ENCODE measurements at regions not wholly inside any gene's neighbourhood (a gene's known extent, or its start where the extent isn't known, plus 50 kb on each side); places are given as distances from the start of the nearest gene placed in this dataset.

DNA sequence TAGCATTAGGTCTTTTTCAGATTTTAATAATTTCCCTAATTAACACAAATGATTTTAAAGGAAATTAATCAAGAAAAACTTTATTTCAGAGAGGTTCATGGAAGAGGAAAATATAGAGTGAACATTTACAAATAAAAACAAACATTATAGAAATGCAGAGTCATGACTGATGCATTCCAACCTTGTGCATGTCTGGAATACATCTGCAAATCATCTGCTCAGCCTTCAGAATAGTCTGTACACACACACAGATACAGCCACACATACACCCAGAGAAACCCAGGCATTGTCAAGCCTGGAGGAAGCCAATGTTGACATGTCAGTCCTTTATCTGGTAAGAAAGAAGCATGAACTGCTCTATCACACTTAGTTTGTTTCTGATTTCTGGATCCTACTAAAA lies 61.3 kb upstream of the NFKB1 start:
- intact Hi-C loops (cut with DNase I): loop anchor here (10.0 kb wide), 1 partner anchor 565 kb away; no protein-coding TSS in a partner anchor
- DNase-seq: no peak
- no peaks in the 10 kb centered on the region for H3K36me3 ChIP-seq
- H3K9me3 ChIP-seq: no peaks in the 10 kb centered on the region
- TF ChIP-seq, protein P1, sequence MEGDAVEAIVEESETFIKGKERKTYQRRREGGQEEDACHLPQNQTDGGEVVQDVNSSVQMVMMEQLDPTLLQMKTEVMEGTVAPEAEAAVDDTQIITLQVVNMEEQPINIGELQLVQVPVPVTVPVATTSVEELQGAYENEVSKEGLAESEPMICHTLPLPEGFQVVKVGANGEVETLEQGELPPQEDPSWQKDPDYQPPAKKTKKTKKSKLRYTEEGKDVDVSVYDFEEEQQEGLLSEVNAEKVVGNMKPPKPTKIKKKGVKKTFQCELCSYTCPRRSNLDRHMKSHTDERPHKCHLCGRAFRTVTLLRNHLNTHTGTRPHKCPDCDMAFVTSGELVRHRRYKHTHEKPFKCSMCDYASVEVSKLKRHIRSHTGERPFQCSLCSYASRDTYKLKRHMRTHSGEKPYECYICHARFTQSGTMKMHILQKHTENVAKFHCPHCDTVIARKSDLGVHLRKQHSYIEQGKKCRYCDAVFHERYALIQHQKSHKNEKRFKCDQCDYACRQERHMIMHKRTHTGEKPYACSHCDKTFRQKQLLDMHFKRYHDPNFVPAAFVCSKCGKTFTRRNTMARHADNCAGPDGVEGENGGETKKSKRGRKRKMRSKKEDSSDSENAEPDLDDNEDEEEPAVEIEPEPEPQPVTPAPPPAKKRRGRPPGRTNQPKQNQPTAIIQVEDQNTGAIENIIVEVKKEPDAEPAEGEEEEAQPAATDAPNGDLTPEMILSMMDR (IDR thresholded peaks at IDR 0.05): no peak
- TF ChIP-seq POLR2A (IDR thresholded peaks at IDR 0.05): no peak
- H3K27me3 ChIP-seq: no peaks in the 10 kb centered on the region
- no peak overlapping the region for H3K4me3 ChIP-seq (replicated peaks in 1 of 3)
- peaks cover 4 to 9% of the 10 kb centered on the region in 2 donors for H3K4me1 ChIP-seq
- no peak overlapping the region for H3K27ac ChIP-seq

DNA sequence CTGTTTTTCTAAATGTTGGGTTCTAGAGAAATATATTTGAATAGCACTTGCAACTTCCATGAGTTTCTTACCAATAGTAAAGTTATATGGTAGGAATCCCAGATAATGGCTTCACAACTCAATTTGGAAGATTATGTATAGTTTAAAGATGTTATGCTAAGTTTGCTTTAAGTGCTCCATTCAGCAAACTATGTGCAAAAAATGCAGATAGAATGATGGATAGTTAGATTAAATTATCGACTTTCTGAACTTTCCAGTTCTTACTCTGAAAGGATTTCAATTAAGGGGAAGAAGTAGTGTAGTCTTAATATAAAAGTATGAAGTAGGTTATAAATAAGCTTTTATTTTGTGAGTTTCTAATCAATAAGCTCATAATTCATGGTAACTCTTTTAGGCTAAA lies 60.7 kb upstream of the NFKB1 start:
- peaks cover 4 to 9% of the 10 kb centered on the region in 2 donors for H3K4me1 ChIP-seq
- H3K27me3 ChIP-seq: no peaks in the 10 kb centered on the region
- DNase-seq: no peak
- no peaks in the 10 kb centered on the region for H3K36me3 ChIP-seq
- no peak overlapping the region for H3K27ac ChIP-seq
- 96 to 97% methylated on average over 1 of the region's 1 CpG for WGBS, 2 donors
- intact Hi-C loops (cut with DNase I): loop anchor here (10.0 kb wide), 1 partner anchor 564 kb away; no protein-coding TSS in a partner anchor
- no peak overlapping the region for H3K4me3 ChIP-seq (replicated peaks in 1 of 3)
- H3K9me3 ChIP-seq: no peaks in the 10 kb centered on the region
- TF ChIP-seq, protein P1 (IDR thresholded peaks at IDR 0.05): no peak
- TF ChIP-seq POLR2A (IDR thresholded peaks at IDR 0.05): no peak

DNA sequence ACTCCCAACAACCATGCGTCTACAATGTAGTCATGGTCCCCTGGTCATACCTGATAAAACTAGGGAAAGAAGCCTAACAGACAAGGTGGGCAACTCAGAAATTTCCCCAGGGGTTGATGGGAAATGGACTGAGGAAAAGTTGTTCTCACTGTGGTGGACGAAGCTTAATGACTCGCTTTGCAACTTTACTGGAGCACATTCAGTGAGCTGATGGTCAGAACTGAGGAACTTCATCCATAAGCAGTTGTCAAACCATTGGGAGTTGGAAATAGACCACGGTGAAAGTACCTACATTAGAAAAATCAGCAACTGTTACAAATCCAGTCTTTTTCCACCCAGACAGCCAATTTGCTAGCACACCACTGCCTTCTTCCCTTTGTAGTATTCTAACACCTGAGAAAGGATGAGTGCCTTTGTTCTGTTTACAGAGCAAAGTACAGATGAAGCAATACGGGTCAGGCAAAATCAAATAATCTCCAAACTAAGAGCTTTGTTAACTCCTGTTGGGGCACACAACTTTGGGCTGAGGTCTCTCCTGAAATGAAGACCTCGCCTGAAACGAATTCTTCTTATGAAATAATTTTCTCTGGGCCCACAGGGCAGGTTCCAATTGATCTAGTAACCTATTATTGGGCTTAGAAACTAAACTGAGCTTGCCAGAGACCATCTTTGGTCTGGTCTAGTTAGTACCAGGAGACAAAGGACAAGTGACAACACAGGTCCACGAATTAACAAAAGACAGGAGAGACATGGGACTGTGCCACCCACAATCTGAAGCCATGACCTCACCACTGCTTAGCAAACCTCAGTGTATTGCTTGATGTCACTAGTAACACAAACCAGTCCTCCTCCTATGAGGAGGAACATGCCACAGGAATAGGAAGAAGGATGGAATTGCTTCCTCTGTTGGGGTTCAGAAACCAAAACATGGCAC lies 58.9 kb upstream of the NFKB1 start:
- Histone ChIP-seq H3K4me1 (peaks cover 4 to 9% of the 10 kb centered on the region in 2 donors), H3K27me3 (no peaks in the 10 kb centered on the region), H3K9me3 (no peaks in the 10 kb centered on the region), H3K27ac (no peak overlapping the region), H3K36me3 (no peaks in the 10 kb centered on the region), H3K4me3 (replicated peaks in 1 of 3) (no peak overlapping the region)
- intact Hi-C loops (cut with DNase I): loop anchor here (10.0 kb wide), 1 partner anchor 563 kb away; no protein-coding TSS in a partner anchor
- WGBS, 2 donors: 82 to 83% methylated on average over 8 of the region's 8 CpGs
- no peak for DNase-seq
- TF ChIP-seq POLR2A (IDR thresholded peaks at IDR 0.05): no peak
- TF ChIP-seq, protein P1 (IDR thresholded peaks at IDR 0.05): no peak

DNA sequence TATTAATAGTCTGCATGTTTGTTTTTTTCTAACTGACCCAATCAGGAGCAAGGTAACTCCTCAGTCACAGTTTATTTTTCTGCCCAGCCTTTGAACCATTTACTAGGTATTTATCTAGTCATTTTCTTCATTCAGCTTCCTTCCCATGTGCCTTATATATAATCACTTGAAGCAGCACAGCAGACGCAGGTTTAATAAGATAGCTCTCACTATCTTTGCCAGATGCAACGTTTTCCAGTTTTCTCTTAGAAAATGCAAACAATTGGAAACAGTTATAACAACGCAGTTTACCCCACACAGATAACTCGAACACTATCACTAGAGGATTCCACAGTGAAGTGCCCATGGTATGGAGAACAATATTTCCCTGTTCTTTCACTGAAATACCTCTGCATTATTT lies 56.4 kb upstream of the NFKB1 start:
- 78 to 79% methylated on average over 4 of the region's 4 CpGs for WGBS, 2 donors
- Histone ChIP-seq H3K27ac (no peak overlapping the region), H3K36me3 (no peaks in the 10 kb centered on the region), H3K9me3 (no peaks in the 10 kb centered on the region), H3K4me1 (no peaks in the 10 kb centered on the region), H3K27me3 (no peaks in the 10 kb centered on the region), H3K4me3 (replicated peaks in 1 of 3) (no peak overlapping the region)
- intact Hi-C loops (cut with DNase I): loop anchor here (10.0 kb wide), 1 partner anchor 560 kb away; no protein-coding TSS in a partner anchor
- DNase-seq: no peak
- TF ChIP-seq, protein P1 (IDR thresholded peaks at IDR 0.05): no peak
- no peak for TF ChIP-seq POLR2A (IDR thresholded peaks at IDR 0.05)

DNA sequence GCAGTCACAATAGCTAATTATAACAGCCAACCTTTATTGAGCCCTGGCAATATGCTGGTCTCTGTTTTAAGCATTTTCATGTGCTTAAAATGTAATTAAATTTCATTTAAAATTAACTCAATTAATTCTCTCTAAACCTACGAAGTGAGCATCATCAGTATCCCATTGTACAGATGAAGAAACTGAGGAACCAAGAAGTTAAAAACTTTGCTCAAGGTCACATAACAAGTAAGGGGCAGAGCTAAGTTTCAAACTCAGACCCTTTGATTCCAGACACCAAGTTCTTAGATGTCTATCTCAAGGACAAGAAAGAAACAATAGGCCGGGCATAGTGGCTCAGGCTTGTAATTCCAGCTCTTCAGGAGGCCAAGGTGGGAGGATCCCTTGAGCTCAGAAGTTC lies 55.9 kb upstream of the NFKB1 start:
- 95 to 96% methylated on average over 2 of the region's 2 CpGs for WGBS, 2 donors
- Histone ChIP-seq H3K9me3 (no peaks in the 10 kb centered on the region), H3K4me3 (replicated peaks in 1 of 3) (no peak overlapping the region), H3K27me3 (no peaks in the 10 kb centered on the region), H3K36me3 (no peaks in the 10 kb centered on the region), H3K4me1 (no peaks in the 10 kb centered on the region), H3K27ac (no peak overlapping the region)
- no peak for DNase-seq
- TF ChIP-seq POLR2A (IDR thresholded peaks at IDR 0.05): no peak
- TF ChIP-seq, protein P1 (IDR thresholded peaks at IDR 0.05): no peak
- intact Hi-C loops (cut with DNase I): loop anchor here (10.0 kb wide), 1 partner anchor 560 kb away; no protein-coding TSS in a partner anchor

Measured in thyroid gland (tissue), 4 donors.